GM21723 (cell line): ENCODE measurements at regions not wholly inside any gene's neighbourhood (a gene's known extent, or its start where the extent isn't known, plus 50 kb on each side); places are given as distances from the start of the nearest gene placed in this dataset.

ENCODE experiments used
- ATAC-seq: cut with Tn5 transposase; IDR thresholded peaks from one replicate; pipeline ENCODE4 v1.9.1; 2021; ENCODE audit warnings: mild to moderate bottlenecking, moderate library complexity; ENCODE audit not compliant: unreplicated experiment

GRCh38 chr6:43924222-43924702 lies 154.3 kb downstream of the VEGFA start:
- ATAC-seq, result no peak

GRCh38 chr6:43923376-43924221 lies 153.6 kb downstream of the VEGFA start:
- ATAC-seq, result no peak

DNA sequence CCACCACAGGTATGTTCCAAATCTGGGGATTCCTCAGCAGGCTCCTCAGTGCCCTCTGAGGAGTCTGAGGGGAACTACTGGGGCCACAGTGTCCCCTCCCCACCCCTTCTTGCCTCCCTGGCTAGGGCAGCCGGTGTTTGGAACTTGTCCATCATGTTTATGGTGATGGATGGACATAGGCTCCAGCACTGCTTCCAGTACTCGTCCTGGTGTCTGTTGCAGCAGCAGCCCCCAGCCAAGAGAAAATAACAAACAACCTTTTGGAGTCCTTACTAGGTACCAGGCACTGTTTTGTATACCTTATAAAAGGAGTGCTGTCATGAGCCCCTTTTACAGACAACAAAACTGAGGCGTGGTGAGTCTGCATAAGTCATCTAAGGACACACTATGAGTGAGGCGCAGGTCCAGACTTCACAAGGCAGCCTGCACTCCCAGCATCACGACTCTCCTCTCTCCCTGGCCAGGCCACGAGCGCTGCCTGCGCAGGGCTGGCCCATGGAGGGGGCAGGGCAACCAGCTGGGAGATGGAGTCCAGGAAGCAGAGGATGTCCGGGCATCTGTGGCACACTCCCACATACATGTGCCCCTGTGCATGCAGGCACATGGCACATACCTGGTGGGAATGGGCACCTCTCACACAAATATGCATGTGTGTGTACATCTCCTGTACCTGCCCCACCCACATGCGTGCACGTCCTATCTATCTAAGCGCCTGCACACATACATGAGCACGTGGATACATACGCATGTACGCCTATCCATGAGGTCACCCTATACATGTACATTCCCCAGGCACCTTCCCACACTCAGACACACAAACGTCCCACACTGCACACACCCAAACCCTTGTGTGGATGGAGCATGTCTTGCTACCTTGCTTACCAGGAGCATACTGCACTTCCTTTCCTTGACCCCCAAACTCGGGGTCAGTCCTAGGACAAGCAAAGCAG lies 152.7 kb downstream of the VEGFA start:
- no peak for ATAC-seq

DNA sequence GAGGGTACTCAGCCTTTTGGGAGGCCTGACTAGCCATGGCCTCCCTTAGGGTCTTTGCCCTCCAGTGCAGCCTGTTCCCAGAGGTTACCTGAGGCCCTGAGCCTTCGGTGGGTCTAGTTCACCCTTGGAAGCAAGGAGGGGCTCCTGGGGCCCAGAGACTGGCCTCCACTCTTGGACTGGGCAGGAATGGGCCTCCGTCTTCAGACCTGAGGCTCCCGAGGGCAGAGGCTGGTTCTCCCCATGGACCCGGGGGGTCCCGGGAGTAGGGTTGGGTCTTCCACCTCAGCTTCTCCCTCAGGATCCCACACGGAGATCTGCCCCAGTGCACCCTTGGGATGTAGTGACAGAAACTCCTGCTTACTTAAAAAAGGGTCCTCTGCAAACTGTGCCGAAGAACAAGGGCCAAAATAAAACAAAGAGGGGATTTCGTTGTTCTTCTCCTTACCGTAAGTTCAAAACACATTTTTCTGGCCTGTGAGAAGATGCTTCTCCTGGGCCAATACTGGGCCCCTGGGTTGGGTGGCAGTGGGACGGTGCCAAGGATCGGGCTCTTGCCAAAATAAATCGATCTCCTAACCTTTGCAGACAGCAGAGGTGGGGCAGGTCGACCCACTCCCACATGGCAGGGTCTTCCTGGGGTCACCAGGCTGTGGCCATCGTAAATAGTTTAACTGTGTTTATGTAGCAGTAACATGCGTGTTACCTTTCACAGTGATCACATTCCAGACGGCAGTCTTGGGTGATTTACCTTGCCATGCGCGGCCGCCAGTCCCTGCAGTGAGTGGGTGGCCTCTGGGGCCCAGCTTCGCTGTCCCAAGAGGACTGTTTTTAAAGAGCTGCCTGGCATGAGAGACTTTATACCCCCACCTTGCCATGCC lies 151.8 kb downstream of the VEGFA start:
- ATAC-seq, result no peak

- no peak for ATAC-seq
Observed at GRCh38 chr6:43921039-43921438, 151.0 kb downstream of the VEGFA start.

GRCh38 chr6:43919774-43920173 lies 149.8 kb downstream of the VEGFA start:
- no peak for ATAC-seq

DNA sequence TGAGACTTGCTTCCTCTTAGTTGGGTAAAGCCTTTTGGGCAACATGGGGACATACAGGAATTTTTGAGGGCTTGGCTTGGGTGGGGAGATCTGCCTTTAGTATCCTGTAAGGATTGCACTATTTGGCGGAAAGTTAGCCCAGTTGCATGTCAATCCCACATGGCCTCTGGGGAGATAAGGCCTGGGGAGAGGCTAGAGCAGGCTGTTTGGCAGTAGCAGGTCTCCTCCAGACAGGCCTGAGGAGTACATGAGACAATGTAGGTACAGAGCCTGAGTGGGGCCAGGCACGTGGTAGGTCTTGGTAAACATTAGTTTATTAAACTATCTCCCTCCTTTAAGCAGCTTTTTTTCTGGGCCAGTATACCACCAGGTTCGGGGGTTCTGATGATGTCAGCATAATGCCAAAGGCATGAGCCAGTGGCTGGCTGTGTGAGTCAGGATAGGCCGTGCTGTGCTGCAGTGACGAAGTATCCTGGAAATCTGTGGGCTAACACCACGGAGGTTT lies 147.9 kb downstream of the VEGFA start:
- no peak for ATAC-seq

- ATAC-seq, result no peak
Observed at GRCh38 chr6:43916924-43917877, 147.2 kb downstream of the VEGFA start.

GRCh38 chr6:43915986-43916923 lies 146.2 kb downstream of the VEGFA start:
- ATAC-seq, result no peak

- no peak for ATAC-seq
Observed at GRCh38 chr6:43915208-43915869, 145.3 kb downstream of the VEGFA start.

- ATAC-seq, result no peak
Observed at GRCh38 chr6:43914272-43915147, 144.5 kb downstream of the VEGFA start.

DNA sequence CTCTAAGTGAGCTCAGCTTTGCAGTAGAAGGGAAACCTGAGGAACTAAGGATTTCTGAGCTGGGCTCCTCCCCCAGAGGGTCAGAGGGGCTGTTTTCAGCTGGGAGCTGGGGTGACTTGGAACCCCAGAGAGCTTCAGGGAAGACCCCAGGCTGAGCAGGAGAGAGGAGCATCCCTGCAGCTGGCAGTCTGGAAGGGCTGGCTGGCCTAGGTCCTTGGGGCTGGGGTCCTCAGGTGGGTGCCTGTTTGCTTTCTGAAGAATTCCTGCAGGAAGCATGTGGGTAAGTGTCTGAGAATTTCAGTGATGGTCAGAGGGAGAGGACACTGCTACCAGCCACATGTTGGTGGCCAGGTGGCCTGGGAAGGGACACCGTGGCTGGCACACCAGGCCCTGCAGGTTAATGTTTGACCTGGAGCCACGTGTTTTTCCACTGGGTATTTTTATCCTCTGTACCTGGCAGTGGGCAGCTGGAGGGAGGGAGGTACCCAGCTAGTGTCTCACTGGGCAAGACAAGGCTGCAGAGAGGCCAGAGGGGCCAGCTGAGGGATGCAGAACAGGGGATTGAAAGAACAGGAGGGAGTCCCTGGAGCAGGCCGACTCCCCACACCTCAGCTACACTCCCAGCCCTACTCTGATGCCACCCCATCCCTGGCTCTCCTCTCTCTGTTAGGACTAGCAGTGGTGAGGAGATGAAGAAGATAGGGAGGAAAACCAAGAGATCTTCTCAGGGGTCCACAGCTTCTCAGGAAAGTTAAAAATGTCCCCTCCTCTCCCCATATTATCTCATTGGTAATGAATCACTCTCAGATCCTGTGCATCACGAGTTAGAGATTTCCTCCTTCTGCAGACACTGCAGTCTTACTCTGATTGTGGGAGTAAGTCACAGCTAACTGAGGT lies 143.6 kb downstream of the VEGFA start:
- ATAC-seq, result no peak

DNA sequence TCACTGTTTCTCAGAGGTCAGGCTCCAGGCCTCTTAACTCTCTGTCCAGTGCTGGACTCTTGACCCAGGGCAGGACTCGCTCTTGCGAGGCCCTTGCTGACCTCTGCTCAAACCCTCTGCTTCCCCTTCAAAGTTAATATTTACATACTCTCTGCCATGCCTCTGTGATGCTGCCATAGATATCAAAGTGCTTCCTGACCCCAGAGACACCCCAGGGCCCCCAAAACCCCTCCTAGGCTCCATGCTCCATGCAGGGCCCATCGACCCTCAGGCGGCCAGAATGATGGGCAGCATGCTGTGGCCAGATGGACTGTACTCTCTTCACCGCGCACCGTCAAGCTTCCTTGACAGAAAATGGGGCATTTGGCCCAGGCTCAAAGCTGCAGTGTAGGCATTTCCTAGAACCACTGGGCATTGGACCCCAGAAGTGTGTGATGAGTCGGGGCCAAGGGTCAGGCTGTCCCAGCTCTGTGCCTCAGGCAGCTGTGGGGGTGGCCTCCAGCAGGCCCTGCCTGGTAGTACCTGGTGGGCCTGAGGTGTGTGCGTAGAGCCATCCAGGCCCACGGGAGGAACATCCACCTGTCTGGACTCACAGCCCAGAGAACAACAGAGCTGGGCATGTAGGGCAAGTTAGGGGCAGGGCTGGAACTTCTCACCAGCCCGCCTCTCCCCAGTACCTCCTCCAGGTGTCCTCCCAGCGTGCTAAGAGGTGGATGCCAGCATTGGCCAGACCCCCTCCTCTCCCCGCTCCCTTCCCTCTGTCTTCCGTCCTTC lies 142.8 kb downstream of the VEGFA start:
- no peak for ATAC-seq

DNA sequence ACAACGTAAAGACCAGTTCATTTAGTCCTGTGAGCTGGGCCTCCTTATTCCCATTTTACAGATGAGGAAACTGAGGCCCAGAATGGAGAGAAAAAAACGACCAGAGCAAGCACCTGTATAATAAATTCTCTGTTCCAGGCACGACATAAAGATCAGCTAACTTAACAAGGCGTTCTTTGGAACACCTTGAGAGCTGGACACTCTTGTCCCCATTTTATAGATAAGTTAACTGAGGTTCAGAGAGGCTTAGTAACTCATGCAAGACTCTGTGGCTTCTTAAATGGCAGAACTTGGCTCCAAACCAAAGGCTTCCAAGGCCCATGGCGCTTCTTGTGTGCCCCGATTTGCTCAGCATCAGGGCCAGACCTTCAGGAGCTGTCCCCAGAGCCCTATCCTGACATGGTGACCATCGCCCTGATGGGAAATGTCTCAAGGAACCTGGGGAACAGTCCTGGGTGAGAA lies 142.1 kb downstream of the VEGFA start:
- no peak for ATAC-seq
